GM19463 (cell line): ENCODE measurements at regions not wholly inside any gene's neighbourhood (a gene's known extent, or its start where the extent isn't known, plus 50 kb on each side); places are given as distances from the start of the nearest gene placed in this dataset.

Experiments
- ATAC-seq: cut with Tn5 transposase; IDR thresholded peaks from one replicate; pipeline ENCODE4 v1.9.1; 2021; ENCODE audit warnings: mild to moderate bottlenecking, moderate library complexity; ENCODE audit not compliant: unreplicated experiment

DNA sequence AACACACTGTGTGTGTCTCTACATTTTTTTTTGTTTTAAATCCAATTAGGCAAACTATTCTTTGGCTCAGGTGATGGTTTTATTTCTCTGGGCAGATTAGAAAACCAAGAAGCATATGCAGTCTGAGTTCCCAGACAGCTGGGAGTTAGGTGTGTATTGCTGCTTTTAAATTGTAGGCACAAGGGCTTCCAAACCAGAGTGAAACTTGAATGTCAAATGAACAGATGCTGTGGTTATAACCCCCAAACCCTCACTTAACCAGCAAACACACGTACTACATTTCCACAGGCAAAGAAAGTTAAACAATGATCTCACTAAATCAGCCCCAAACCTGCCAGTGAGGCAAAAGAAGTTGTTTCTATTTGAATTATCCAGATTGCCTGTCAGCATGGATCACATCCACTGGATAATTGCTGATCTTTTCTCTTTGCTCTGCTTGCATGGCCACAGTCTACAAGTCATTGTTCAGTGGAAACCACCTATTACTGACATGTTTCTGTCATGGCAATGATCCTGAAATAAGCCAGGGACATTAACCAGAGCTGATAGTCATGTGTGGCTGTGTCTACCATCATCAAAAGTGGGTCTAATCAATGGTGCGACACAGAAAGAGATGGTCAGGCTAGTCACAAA, 576.5 kb upstream of the PLXNA2 start:
- no peak for ATAC-seq

DNA sequence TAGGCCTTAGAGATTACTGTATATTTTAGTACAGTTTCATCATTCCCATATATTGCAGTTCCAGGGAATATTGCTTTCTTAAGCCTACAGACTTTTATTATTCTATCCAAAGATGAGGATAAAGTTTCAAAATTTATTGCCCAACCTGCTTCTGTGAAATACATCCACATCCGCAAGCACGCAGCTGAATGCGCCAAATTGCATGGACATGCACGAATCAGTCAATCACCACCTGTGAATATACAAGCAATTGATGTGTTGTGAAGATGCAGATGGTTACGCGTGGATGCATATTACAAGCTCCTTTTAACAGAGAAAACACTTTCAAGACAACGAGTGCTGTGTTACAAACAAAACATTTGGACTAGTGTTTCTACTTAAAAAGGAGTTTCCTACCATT, 577.8 kb upstream of the PLXNA2 start:
- no peak for ATAC-seq

DNA sequence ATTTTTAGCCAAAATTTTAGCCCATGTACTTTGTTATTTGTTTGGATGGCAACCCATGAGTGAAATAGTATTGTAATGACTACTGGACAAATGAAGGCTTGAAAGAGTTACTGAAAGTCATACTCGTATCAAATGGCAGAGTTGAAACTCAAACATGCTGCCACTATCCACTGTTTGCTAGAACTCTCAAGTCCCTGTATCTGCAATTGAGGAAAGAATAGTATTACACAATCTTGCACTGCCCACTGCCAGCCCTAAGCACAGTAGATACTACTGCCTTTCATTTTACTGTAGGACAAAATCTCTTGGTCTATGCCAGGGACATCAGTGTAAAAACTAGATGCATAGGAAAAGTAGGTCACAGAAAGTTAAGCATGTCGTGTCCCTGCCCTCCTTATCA, 581.1 kb upstream of the PLXNA2 start:
- ATAC-seq = no peak

DNA sequence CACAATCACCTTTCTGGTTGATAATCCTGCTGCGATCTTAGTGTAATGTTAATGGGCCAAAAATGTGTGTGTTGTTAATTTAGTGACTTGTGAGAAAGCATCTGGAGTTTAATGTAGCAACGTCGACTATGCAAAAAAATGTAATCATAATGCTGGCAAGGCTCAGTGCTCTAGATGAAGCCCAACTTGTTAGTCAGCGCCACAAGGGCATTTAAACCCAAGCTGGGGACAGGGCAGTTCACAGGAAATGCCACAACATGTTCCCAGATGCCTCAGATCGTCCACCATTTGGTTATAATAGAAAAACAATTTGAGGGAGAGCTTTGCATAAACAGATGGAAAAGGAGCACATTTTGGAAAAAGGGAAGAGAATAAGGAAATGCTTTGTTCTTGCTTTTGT, 585.4 kb upstream of the PLXNA2 start:
- no peak for ATAC-seq

DNA sequence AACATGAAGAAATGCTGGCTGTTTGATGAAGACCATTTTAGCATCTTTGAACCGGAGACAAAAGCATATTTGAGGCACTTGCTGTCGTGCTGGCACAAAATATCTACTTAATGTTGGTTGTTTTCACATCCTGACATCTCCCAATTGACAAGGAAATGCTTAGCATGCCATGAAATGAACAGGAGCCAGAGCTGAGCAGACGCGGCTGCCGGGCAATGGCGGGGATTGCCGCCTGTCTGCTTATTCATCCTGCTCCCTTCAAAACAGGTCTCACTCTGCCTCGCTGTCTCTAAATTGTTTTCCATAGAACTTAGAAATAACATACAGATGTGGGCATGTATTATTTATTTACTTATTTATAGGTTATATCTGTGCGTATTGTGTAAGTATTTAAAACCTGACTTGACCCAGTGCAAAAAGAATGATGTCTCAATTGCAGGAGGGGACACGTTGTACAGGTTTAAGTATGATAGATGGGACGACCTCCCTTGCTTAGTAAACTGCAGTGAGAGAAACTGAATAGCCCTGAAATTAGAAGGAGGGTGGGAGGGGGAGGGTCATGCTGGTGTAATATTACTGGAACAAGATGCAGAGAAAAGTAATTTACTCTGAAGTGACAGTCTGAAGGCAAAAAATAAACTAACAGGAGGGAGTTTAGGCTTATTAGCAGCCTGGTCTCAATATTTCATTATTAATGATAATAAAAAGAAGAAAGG, 590.4 kb upstream of the PLXNA2 start:
- ATAC-seq = no peak

DNA sequence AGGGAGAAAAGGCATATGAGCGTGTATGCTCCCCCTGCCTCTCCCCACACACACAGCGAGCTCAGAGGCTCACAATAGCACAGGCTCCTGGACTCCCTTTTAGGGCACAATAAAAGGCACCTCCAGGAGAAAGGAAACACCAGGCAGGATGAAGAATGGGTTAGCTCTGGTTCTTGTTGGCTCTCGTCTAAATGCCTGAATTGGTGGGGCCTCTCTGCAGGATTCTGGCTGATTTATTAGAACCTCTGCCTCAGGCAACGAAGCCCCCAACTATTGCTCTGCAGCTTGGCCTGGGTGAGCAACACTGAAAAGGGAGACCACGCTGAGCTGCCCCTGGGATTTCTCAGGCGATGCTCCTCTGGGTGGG, 590.9 kb upstream of the PLXNA2 start:
- ATAC-seq = no peak

DNA sequence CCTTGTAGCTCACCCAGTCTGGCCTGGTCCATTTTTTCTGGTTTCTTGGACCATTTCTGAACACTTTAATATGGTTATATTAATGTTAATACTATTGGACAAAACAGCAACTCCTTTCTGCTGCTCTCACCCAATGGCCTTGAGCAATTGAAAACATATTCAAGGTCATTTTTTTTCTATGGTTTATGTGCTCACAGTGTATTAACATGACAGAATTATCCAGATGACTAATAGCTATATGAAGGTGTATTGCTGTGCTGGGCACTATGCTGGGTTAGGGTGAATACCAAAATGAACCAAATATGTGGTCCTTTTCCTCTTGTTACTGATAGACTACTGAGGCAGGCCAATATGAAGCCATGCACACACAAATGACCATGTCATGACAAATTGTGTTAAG, 591.6 kb upstream of the PLXNA2 start:
- no peak for ATAC-seq

DNA sequence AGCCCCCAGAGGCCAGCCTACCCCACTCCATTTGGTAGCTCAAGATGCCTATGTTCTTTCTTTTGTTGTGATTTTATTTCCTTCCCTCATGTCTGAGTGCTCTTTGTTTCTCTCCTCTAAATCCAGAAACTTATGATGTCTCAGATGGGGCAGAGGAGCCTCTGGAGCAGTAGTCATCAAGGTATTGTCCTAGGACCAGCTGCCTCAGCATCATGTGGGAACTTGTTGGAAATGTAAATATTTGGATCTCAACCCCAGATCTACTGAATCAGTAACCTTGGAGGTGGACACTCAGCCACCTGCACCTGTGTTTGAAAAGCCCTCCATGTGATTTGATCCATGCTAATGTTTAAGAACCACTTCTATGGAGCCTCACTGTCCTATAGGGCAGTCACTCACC, 593.1 kb upstream of the PLXNA2 start:
- ATAC-seq = no peak

DNA sequence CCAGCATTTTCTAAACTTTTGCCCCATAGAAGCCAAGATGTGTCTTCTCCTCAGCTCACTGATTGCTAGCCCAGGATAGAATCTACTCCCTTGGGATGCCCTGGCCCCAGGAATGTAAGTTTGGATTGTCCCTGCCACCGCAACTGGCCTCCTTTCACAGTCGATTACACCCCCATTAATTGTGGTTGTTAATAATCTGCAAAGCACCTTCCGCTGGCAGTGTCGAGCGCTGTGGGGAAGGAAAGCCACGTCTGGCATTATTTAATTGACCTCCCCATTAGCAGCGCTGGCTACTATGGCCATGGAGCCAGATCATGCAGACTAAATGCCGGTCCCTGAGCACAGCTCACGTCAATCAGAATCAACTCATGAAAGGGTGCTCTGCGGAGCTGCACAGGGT, 597.3 kb upstream of the PLXNA2 start:
- no peak for ATAC-seq

DNA sequence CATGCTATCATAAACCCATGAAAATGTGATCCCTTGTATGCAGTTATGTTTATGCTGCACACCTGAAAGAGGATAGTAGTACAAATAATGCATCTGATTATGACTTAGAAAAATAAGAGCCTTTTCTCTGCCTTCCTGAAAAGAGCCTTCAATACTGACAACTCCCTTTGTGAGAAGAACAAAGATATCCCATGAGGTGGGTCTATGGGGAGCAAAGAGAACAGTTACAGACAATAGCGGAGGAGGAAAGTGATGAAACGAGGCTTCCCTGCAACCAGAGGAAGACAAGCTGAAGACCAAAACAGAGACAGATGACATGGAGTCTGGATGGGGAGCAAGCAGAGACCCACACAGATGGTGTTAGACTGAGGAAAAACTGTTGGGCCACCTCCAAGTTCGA, 598.3 kb upstream of the PLXNA2 start:
- no peak for ATAC-seq

DNA sequence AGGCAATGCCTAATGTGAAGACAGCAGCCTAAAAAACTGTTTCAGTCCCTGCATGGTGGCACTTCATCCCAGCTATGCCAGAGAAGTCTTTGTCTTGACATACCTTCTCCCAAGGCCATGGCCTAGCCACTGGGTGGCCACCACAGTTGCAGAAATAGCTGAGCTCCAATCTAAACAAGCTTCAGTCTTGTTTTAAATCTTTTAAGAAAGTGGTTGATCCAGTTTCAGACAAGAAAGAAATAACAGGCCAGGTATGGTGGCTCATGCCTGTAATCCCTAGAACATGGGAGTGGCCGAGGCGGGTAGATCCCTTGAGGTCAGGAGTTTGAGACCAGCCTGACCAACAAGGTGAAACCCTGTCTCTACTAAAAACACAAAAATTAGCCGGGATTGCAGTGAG, 600.0 kb upstream of the PLXNA2 start:
- ATAC-seq = no peak

DNA sequence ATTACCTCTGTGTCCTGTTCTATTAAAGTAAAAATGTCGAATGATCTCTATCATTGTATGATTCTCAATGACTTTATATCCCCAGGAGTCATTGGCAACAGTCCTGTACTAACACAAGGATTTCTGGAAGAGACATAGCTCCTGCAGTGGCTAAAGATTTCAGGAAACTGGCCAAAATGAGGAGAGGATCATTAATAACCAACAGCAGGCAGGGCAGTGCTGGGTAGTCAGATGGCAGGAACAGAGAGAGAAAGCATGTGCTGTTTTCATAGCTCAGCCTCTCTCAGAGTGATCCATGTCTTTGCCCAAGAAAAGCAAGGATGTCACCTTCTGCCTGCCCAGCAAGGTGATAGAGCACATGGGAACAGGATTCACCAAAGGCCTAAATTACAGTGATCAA, 604.7 kb upstream of the PLXNA2 start:
- ATAC-seq = no peak

DNA sequence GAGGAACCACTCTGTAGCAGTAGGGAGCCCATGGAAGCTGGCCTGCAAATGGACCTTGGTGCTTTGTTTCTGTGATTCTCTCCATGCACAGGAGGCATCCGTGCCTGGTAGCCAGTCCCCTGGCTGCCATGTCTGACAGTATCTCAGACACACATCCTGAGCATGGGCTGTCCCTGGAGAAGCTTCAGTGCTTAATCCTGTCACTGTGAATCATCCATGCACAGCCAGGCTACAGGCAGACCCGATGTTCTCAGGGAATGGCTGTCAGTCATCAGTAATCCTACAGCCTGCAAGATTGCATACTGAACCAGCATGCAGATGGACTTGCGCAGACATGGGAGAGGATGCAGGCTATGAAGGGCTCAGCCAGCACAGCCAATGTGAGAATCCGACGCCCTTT, 606.3 kb upstream of the PLXNA2 start:
- no peak for ATAC-seq

DNA sequence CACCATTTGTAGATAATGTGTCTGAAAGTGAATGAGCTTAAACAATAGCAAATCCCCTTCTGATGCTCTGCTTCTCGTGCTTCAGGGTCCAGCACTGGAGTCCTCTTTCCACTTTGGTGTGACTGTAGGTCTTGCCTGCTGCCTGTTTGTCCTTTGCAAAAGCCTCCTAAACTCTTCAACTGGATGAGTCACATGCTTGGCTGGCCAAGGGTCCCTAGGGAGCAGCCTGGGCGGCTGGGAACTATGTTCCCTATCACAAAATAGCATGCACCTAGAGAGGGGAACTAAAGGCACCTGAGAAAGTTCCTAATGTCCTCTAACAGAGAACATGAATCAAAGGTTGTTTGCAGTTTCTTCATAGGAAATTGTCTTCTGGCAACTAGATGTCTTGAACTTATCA, 607.2 kb upstream of the PLXNA2 start:
- no peak for ATAC-seq

DNA sequence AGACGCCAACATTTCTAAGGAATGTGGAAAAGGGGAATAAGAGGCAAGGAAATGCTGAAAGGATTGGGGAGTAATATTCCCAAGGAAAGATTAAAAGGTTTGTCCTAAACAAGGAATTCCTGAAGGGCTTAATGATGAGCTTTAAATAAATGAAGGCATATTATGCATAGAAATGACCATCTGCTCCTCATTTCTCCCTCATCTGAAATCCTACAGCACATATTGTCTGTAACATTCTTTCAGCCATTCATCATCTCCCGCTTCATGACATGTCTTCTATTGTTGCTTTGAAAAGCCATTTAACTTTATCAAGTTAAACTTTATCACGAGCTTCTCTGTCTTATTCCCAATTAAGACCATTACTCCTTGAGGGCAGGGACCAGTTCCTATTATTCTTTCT, 608.7 kb upstream of the PLXNA2 start:
- ATAC-seq = no peak

DNA sequence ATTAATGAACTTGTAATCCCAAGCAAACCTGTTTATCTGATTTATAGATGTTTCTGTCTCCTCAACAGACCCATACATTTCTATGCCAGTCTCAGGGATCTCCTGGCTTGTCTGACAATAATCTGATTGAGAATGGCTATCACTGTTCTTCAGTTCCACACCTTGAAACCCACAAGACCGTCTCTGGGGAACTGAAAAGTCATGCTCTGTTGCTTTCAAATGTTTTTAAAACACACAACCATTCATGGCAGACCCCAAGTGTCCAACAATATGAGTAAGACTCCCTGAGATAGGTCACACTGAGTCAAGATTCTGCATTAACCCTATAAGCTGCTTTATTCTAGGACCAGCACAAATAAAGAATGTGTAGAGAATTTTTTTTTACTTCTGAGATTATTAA, 611.2 kb upstream of the PLXNA2 start:
- ATAC-seq = peak; percentile 79

DNA sequence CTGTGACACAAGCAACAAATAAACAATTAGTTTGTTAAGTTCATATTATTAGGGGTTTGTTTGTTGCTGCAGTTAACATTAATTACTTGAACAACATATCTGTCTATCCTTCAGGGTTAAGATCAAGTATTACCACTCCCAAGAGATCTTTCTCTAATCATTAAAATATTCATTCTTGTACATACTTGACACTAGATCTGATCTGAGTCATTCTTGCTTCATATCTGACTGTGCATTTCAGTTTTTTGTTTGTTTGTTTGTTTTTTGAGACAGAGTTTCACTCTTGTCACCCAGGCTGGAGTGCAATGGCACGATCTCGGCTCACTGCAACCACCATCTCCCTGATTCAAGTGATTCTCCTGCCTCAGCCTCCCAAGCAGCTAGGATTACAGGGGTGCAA, 613.3 kb upstream of the PLXNA2 start:
- ATAC-seq = no peak

DNA sequence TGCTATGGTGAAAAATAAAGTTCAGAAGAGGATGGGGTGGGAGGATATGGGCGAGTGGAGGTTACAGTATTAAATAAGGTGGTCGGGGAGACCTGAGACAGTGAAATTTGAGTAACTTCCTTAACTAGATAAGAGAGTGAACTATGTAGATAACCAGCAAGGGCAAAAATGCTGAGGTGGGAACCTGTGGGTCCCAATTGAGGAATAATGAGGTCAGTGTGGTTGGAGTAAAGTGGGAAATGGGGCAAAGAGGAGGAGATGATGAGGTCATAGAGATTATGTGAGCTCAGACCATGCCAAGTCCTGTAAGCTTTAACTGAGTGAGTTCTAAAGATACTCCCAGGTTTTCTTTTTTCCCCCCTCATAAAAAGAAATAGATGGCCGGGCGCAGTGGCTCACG, 614.6 kb upstream of the PLXNA2 start:
- ATAC-seq = no peak

DNA sequence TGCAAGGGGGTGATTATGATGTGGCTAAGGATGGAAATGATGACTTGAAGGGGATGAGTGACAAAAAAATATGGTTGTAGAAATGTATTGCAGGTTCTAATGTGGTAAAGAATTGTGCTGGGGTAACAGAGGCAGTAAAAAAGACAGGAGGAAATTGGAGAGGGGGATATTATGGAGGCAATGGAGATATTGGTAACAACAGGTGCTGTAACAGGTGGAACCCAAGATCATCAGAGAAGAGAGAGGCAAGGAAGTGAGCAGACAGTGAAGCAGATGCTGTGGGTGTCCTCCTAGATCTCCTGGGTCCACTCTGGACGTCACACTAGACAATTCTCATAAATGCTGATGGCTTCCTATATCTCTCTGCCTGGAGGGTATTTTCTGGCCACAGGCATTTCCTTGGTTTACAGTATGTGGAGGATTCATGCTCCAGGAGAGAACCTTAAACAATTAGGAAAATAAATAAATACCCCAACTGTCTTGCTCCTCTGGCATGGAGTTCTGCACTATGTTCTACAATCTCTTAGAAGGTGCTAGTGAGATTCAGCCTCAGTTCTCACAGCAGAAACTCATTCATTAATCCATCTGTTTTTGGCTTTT, 620.3 kb upstream of the PLXNA2 start:
- no peak for ATAC-seq

DNA sequence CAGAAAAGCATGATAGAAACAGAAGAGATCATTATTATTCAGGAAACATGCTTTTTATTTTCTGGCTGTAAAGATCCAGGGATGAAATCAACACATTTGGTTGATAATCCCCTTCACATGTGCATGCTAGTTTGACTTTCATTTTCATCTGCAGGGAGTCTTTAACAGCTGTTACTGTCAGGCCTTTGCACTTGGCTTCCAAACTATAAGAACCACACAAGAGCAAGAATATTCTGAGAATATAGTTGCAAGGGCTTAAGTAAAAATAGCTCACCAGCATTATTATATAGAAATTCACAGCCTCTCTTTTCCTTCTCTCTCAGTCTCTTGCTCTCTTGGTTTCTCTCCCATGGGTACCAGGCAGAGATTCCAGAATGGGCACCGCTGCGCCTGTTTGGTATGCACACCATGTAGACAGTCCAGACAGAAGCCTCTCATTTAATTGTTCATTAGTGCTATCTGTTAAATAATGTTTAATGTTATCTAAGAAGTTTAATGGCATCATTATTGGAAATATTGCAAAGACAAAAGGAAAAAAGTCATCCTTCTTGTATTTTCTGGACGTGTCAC, 622.3 kb upstream of the PLXNA2 start:
- no peak for ATAC-seq

DNA sequence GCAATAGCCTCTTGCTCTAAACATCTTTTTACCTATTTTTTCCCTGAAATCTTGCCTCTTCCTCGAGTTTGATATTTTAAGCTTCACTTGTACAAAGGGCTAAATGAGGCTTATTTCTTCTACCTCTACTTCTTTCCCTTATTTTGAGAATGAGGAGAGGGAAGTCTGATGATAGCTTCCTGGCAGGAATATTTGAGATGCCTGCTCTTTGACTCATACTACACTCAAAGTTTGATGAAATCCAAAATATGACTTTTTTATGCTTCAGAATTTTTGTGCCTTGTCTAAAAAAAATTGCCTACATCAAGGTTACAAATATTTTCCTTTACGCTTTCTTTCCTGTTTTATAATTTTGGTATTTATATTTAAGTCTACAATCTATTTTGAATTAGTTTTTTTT, 624.4 kb upstream of the PLXNA2 start:
- no peak for ATAC-seq

DNA sequence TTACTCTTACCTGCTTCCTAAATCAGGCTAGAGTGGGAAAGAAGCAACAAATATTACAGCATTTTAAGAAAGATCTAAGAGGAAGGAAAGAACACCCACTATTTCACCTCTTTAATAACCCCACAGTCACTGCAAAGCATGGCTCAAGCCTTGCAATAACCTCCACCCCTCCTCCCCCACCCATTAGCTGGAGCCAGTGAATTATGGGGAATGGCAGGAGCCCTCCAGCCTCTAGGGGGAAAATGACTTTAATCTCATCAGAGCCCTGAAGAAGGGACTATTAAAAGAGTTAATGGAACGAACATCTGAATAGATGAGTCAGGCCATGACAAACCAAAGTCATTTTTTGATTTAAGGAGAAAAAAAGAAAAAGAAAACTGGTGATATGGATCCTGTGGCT, 630.7 kb upstream of the PLXNA2 start:
- no peak for ATAC-seq
